Testis (tissue), 2 donors: ENCODE measurements at regions not wholly inside any gene's neighbourhood (a gene's known extent, or its start where the extent isn't known, plus 50 kb on each side); places are given as distances from the start of the nearest gene placed in this dataset.

Source experiments
- POLR2A ChIP-seq: fragments of 450-650 bp; IDR thresholded peaks from one replicate; pipeline ENCODE4 v1.6.1; 2017; ENCODE audit warnings: antibody characterized with exemption, mild to moderate bottlenecking, moderate library complexity
- TF ChIP-seq, protein P1 (sequence below), 3 experiments: fragments of 450-650 bp in 2 of 3; fragments of 200-600 bp in 1 of 3; sonication (generic) in 1 of 3; IDR thresholded peaks; one replicate each; pipeline ENCODE4 v1.5.1; 2016 to 2019; ENCODE audit warnings: antibody characterized with exemption in 3 of 3, mild to moderate bottlenecking in 2 of 3, moderate library complexity in 1 of 3

GRCh38 chr5:107023732-107024131 lies 647.0 kb downstream of the EFNA5 start:
- TF ChIP-seq, protein P1, sequence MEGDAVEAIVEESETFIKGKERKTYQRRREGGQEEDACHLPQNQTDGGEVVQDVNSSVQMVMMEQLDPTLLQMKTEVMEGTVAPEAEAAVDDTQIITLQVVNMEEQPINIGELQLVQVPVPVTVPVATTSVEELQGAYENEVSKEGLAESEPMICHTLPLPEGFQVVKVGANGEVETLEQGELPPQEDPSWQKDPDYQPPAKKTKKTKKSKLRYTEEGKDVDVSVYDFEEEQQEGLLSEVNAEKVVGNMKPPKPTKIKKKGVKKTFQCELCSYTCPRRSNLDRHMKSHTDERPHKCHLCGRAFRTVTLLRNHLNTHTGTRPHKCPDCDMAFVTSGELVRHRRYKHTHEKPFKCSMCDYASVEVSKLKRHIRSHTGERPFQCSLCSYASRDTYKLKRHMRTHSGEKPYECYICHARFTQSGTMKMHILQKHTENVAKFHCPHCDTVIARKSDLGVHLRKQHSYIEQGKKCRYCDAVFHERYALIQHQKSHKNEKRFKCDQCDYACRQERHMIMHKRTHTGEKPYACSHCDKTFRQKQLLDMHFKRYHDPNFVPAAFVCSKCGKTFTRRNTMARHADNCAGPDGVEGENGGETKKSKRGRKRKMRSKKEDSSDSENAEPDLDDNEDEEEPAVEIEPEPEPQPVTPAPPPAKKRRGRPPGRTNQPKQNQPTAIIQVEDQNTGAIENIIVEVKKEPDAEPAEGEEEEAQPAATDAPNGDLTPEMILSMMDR (IDR thresholded peaks at IDR 0.05) = no peak
- TF ChIP-seq POLR2A = no peak
